ENCODE measurements at regions not wholly inside any gene's neighbourhood (a gene's known extent, or its start where the extent isn't known, plus 50 kb on each side); places are given as distances from the start of the nearest gene placed in this dataset.

DNA sequence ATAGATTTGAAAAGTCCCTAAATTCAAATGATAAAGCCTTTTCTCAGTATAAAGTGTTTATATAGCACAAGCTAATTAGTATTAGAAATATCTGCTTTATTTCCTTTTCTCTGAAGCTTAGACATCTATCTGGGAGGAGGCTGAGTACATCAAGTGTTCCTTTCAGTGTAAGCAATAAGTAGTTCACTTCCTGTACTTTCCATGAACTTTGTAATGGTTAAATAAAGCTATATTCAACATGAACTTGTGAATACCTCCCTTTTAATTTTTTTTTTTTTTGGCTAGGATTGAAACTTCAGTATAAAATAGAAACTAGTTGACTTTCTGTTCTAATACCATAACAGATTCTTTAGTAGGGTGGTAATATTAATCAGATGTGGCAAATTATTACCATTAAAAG is 190.9 kb downstream of the CENPW start:
- TF ChIP-seq CTCF (IDR thresholded peaks at IDR 0.05) (no peak), POLR2AphosphoS5 (IDR thresholded peaks at IDR 0.05) (no peak), POLR2A (IDR thresholded peaks at IDR 0.05) (no peak), EP300 (IDR thresholded peaks at IDR 0.05) (no peak)
